ENCODE measurements at regions not wholly inside any gene's neighbourhood (a gene's known extent, or its start where the extent isn't known, plus 50 kb on each side); places are given as distances from the start of the nearest gene placed in this dataset.

DNA sequence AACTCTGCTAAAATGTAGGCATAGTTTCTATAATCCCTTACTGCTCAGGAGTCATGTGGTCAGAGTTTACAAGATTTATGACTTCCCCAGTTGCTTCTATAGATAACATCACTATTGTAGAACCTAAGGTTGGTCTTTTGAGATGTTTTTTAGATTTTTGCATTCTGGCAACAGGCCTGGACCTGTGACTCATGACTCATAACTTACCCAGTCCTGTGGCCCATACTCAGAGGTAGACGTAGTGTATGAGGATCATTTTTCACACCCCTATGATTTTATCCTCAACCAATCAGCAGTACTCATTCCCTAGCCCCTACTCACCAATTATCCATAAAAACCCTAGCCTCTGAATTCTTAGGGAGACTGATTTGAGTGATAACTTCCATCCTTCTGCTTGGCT lies 384.4 kb upstream of the DDI1 start:
- TF ChIP-seq, protein P1, sequence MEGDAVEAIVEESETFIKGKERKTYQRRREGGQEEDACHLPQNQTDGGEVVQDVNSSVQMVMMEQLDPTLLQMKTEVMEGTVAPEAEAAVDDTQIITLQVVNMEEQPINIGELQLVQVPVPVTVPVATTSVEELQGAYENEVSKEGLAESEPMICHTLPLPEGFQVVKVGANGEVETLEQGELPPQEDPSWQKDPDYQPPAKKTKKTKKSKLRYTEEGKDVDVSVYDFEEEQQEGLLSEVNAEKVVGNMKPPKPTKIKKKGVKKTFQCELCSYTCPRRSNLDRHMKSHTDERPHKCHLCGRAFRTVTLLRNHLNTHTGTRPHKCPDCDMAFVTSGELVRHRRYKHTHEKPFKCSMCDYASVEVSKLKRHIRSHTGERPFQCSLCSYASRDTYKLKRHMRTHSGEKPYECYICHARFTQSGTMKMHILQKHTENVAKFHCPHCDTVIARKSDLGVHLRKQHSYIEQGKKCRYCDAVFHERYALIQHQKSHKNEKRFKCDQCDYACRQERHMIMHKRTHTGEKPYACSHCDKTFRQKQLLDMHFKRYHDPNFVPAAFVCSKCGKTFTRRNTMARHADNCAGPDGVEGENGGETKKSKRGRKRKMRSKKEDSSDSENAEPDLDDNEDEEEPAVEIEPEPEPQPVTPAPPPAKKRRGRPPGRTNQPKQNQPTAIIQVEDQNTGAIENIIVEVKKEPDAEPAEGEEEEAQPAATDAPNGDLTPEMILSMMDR (IDR thresholded peaks at IDR 0.05): no peak
- TF ChIP-seq, protein P2, sequence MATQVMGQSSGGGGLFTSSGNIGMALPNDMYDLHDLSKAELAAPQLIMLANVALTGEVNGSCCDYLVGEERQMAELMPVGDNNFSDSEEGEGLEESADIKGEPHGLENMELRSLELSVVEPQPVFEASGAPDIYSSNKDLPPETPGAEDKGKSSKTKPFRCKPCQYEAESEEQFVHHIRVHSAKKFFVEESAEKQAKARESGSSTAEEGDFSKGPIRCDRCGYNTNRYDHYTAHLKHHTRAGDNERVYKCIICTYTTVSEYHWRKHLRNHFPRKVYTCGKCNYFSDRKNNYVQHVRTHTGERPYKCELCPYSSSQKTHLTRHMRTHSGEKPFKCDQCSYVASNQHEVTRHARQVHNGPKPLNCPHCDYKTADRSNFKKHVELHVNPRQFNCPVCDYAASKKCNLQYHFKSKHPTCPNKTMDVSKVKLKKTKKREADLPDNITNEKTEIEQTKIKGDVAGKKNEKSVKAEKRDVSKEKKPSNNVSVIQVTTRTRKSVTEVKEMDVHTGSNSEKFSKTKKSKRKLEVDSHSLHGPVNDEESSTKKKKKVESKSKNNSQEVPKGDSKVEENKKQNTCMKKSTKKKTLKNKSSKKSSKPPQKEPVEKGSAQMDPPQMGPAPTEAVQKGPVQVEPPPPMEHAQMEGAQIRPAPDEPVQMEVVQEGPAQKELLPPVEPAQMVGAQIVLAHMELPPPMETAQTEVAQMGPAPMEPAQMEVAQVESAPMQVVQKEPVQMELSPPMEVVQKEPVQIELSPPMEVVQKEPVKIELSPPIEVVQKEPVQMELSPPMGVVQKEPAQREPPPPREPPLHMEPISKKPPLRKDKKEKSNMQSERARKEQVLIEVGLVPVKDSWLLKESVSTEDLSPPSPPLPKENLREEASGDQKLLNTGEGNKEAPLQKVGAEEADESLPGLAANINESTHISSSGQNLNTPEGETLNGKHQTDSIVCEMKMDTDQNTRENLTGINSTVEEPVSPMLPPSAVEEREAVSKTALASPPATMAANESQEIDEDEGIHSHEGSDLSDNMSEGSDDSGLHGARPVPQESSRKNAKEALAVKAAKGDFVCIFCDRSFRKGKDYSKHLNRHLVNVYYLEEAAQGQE (IDR thresholded peaks at IDR 0.05; ENCODE audit: insufficient read depth in 1 of 2, low read depth in 2 of 2, low read length in 1 of 2): no peak
- no peak for TF ChIP-seq TCF7L2 (IDR thresholded peaks at IDR 0.05; ENCODE audit: low read depth, low read length)
